HG02884 (cell line): ENCODE measurements at regions not wholly inside any gene's neighbourhood (a gene's known extent, or its start where the extent isn't known, plus 50 kb on each side); places are given as distances from the start of the nearest gene placed in this dataset.
"Not testable (repeated sequence)": the region's sequence is repeated elsewhere in the genome, so short reads cannot be mapped to it uniquely, and the experiment has no call there.

Experiments used
- ATAC-seq: cut with Tn5 transposase; IDR thresholded peaks from one replicate; pipeline ENCODE4 v1.9.1; 2021; ENCODE audit warnings: mild to moderate bottlenecking, moderate library complexity; ENCODE audit not compliant: unreplicated experiment

- ATAC-seq: no peak
These were observed 132.3 kb downstream of the LIG4 start for GRCh38 chr13:108083056-108083455.

- ATAC-seq: no peak
These were observed 132.9 kb downstream of the LIG4 start for GRCh38 chr13:108082481-108082880.

GRCh38 chr13:108077284-108077683, 138.1 kb downstream of the LIG4 start:
- ATAC-seq: no peak

- ATAC-seq: not testable (repeated sequence)
These were observed 140.9 kb downstream of the LIG4 start for GRCh38 chr13:108074429-108074828.

- no peak for ATAC-seq
These were observed 144.4 kb downstream of the LIG4 start for GRCh38 chr13:108070925-108071324.

- no peak for ATAC-seq
These were observed 144.8 kb downstream of the LIG4 start for GRCh38 chr13:108070491-108070890.

- no peak for ATAC-seq
These were observed 145.7 kb downstream of the LIG4 start for GRCh38 chr13:108069521-108070210.

- not testable (repeated sequence) for ATAC-seq
These were observed 151.0 kb downstream of the LIG4 start for GRCh38 chr13:108064372-108064771.

GRCh38 chr13:108060111-108060510, 155.2 kb downstream of the LIG4 start:
- no peak for ATAC-seq

GRCh38 chr13:108056278-108056677, 159.1 kb downstream of the LIG4 start:
- ATAC-seq: no peak

- ATAC-seq: no peak
These were observed 166.1 kb downstream of the LIG4 start for GRCh38 chr13:108049211-108049610.

GRCh38 chr13:108044954-108045353, 170.4 kb downstream of the LIG4 start:
- ATAC-seq: no peak

- not testable (repeated sequence) for ATAC-seq
These were observed 172.5 kb downstream of the LIG4 start for GRCh38 chr13:108042866-108043265.

GRCh38 chr13:108037348-108037747, 178.0 kb downstream of the LIG4 start:
- no peak for ATAC-seq

- no peak for ATAC-seq
These were observed 178.9 kb downstream of the LIG4 start for GRCh38 chr13:108036411-108036932.

GRCh38 chr13:108034909-108035410, 180.4 kb downstream of the LIG4 start:
- ATAC-seq: no peak

- ATAC-seq: no peak
These were observed 181.3 kb downstream of the LIG4 start for GRCh38 chr13:108033800-108034707.

- no peak for ATAC-seq
These were observed 183.5 kb downstream of the LIG4 start for GRCh38 chr13:108031865-108032264.

GRCh38 chr13:108030769-108031168, 184.6 kb downstream of the LIG4 start:
- no peak for ATAC-seq

- ATAC-seq: no peak
These were observed 188.5 kb downstream of the LIG4 start for GRCh38 chr13:108026680-108027410.

GRCh38 chr13:108020027-108020426, 195.3 kb downstream of the LIG4 start:
- no peak for ATAC-seq
